22Rv1 (cell line): ENCODE measurements at regions not wholly inside any gene's neighbourhood (a gene's known extent, or its start where the extent isn't known, plus 50 kb on each side); places are given as distances from the start of the nearest gene placed in this dataset.
"Not testable (repeated sequence)": the region's sequence is repeated elsewhere in the genome, so short reads cannot be mapped to it uniquely, and the experiment has no call there.

Experiments used
- H3K27ac ChIP-seq: fragments of 450-650 bp; 2 replicates; pipeline ENCODE4 v1.5.1; 2017
- ZFX ChIP-seq: fragments of 450-650 bp; IDR thresholded peaks from 2 replicates; pipeline ENCODE4 v1.6.1; 2017; ENCODE audit warnings: antibody characterized with exemption, borderline replicate concordance
- TF ChIP-seq, protein P1 (sequence below): fragments of 450-650 bp; IDR thresholded peaks from 2 replicates; pipeline ENCODE4 v1.5.1; 2017; ENCODE audit warnings: mild to moderate bottlenecking

DNA sequence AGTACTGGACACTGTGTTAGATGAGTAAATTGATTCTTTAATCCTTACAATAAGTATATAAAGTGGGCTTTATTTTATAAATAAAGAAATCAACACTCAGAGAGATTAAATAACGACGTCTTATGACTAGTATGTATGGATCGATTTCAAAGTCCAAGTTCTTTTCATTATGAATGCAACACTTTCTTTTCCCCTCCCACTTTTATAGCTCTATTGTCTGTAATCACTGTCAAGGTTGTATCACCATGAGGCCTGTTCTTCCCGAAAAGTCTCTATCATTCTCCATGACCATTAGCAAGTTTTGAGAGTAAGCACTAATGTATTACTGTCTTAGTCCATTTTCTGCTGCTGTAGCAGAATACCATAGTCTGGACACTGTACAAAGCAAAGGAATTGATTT is 228.4 kb downstream of the TLR4 start:
- TF ChIP-seq ZFX = no peak
- TF ChIP-seq, protein P1, sequence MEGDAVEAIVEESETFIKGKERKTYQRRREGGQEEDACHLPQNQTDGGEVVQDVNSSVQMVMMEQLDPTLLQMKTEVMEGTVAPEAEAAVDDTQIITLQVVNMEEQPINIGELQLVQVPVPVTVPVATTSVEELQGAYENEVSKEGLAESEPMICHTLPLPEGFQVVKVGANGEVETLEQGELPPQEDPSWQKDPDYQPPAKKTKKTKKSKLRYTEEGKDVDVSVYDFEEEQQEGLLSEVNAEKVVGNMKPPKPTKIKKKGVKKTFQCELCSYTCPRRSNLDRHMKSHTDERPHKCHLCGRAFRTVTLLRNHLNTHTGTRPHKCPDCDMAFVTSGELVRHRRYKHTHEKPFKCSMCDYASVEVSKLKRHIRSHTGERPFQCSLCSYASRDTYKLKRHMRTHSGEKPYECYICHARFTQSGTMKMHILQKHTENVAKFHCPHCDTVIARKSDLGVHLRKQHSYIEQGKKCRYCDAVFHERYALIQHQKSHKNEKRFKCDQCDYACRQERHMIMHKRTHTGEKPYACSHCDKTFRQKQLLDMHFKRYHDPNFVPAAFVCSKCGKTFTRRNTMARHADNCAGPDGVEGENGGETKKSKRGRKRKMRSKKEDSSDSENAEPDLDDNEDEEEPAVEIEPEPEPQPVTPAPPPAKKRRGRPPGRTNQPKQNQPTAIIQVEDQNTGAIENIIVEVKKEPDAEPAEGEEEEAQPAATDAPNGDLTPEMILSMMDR = no peak

DNA sequence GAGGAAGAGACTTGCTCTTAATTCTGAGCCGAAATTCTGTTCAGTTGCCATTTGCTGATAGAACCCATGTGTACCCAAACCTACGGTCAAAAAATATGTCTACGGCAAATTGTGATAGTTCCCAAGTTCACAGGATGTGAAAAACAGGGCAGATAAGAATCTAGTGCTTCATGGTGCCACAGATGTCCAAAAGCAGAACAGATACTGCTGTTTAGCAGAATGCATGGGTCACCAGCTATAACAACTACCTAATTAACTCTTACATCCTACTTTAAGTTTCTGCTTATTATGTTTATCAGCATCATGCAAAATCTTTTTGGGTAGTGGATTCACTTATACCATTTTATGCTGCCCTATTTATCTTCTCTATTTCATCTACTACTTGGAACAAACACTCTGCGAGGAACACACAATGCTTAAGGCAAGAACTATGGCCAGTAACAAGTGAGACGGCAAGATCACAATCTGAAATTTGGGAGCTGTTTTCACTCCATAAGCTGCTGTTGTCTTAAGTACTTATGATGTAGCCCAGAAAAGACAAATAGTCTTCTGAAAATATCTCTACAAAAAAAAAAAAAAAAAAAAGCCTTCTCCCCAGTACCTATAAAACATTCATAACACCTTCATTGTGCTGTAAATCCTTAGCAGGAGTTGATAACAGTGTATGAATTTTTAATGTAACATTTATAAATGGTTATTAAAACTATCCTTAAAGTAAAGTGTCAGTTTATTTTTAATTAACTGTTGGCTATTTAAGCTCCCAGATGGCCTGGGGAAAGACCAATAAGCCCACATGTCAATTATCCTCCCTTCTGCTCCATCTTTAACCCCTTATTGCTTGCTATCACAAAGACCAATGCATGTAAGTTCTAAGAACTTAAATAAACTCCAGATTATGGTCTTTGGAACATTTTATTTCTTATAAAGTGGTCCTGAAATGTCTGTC is 232.3 kb downstream of the TLR4 start:
- H3K27ac ChIP-seq = no peak overlapping the region
- no peak for TF ChIP-seq ZFX
- TF ChIP-seq, protein P1 = no peak

More for the DNA sequence above, 228.4 kb downstream of the TLR4 start:
- H3K27ac ChIP-seq = no peak overlapping the region

DNA sequence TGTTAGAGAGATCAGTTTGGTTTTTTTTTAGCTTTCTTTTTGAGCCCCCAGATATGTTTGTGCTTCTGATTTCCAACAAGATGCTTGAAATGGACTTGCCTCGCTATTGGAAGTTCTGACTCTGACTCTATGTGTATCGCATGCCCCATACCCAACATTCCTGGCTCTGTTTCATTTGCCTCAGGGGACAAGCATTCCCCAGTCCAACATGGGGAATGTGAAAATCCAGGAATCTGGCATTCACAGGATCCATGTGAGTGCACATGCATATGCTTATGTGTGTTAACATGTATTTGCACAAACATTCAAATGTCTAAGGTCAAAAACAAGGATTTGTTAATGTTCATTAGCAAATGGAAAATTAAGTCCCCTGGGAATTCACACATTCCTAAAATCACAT is 233.9 kb downstream of the TLR4 start:
- TF ChIP-seq, protein P1 = no peak
- no peak for TF ChIP-seq ZFX
- H3K27ac ChIP-seq = no peak overlapping the region

DNA sequence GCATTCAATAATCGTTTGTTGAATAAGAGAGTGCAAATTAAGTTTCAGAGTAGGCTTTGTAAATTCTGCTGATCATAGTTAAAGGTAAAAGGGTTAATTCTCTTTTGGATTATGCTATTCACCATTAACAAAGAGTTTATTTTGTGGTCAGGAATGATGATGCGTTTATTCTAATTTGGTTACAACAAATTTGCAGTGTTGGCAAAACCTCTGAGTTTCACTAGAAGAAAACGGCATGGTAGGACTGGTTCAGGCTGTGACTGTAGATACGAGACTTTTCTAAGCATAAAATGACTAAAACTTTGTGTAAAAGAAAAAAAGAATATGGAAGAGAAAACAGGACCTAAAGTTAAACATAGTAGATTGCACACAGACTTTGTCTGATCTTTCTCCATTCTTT is 234.7 kb downstream of the TLR4 start:
- no peak overlapping the region for H3K27ac ChIP-seq
- TF ChIP-seq ZFX = no peak
- TF ChIP-seq, protein P1 = no peak

DNA sequence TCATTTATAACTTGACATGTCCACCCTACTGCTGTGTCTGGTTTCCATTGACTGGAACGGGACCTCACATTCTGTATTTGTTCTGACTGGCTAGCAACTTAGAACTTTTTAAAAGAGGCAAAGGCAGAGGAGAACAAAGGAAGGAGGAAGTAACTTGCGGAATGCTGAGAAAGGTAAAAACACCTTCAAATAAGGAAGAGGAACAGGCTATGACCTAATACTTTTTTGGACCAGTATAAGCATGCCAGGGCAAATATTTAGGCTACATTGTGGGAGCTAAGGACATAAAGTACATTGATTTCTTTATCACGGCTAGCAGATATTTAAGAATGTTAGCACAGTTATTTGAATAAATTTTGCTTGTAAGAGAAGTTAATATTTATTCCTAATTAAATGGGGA is 240.5 kb downstream of the TLR4 start:
- H3K27ac ChIP-seq = not testable (repeated sequence)

DNA sequence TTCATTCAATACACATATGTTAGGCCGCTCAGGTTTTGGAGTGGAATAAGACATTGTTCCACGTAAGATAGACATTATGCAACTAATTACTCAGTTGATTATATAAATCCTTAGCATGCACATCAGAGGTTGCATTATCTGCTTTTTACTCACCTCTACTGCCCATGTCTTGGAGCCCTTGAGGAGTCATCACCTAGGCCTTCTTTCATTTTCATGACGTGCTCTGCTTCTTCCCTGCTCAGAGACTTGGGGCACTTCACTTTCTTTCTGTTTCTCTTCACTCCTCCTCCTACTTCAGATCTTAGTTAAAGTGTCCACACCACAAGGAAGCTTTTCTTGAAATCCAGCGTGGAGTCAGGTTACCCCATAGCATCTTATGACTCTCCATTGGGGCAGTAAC is 241.1 kb downstream of the TLR4 start:
- H3K27ac ChIP-seq = no peak overlapping the region
- no peak for TF ChIP-seq ZFX
- TF ChIP-seq, protein P1 = no peak

DNA sequence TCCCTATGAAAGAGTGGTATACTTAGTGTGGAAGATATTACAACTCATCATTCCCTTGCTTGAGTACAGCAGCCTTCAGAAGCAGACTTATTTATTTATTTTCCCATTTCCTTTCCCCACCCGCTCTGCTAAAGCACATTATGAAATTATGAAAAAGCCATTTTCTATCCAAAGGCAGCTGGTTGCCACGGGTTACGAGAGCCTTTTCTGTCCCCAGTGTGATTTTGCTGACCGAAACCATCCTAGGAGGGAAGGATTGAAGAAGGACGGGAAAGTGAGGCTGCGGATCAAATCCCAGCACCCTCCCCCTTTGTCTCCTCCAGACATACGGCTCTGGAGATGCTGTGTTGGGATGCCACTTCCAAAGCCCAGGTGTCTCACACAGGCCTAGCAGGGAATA is 246.9 kb downstream of the TLR4 start:
- TF ChIP-seq, protein P1 = no peak
- TF ChIP-seq ZFX = no peak

DNA sequence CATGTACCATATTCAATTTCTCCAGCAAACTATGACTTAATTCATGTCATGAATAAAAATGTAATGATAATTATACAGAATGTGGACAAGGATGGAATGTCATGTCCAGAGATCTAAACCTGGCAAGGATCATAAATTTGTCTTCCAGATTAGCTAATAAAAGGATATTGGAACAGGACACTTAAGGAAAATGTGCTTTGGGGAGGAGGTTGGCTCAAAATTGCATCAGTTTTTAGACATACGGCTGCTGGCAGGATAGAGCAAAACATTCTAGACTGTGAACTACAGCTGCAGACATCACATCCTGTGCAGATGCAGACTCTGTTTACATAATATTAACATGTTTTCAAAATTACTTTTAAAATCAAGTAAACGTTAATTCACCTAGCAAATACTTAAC is 248.4 kb downstream of the TLR4 start:
- TF ChIP-seq, protein P1 = no peak
- no peak for TF ChIP-seq ZFX

More for the DNA sequence above, 246.9 kb downstream of the TLR4 start:
- no peak overlapping the region for H3K27ac ChIP-seq

More for the DNA sequence above, 248.4 kb downstream of the TLR4 start:
- H3K27ac ChIP-seq = no peak overlapping the region
